GM12875 (cell line): ENCODE measurements at regions not wholly inside any gene's neighbourhood (a gene's known extent, or its start where the extent isn't known, plus 50 kb on each side); places are given as distances from the start of the nearest gene placed in this dataset.
"Not testable (repeated sequence)": the region's sequence is repeated elsewhere in the genome, so short reads cannot be mapped to it uniquely, and the experiment has no call there.

Source experiments
- H3K4me3 ChIP-seq: one replicate; pipeline ENCODE4 v1.5.1; 2011; ENCODE audit warnings: low read depth, low read length, control low read depth
- CTCF ChIP-seq: IDR thresholded peaks from 2 replicates; pipeline ENCODE4 v1.5.1; 2011; ENCODE audit warnings: low read depth, mild to moderate bottlenecking, control low read depth, inconsistent platforms, low read length, moderate library complexity, borderline replicate concordance; ENCODE audit not compliant: insufficient read depth

- H3K4me3 ChIP-seq = not testable (repeated sequence)
- peak; percentile 52; the same call in 1 of the 2 replicates for TF ChIP-seq CTCF
Measured at GRCh38 chr2:132349092-132349687, 67.4 kb upstream of the GPR39 start.

- H3K4me3 ChIP-seq = not testable (repeated sequence)
Measured at GRCh38 chr2:132351668-132352067, 64.9 kb upstream of the GPR39 start.

- H3K4me3 ChIP-seq = not testable (repeated sequence)
Measured at GRCh38 chr2:132352481-132353001, 64.1 kb upstream of the GPR39 start.

GRCh38 chr2:132353380-132353779 lies 63.2 kb upstream of the GPR39 start:
- H3K4me3 ChIP-seq = not testable (repeated sequence)

GRCh38 chr2:132360964-132361363 lies 55.6 kb upstream of the GPR39 start:
- H3K4me3 ChIP-seq = not testable (repeated sequence)

- H3K4me3 ChIP-seq = not testable (repeated sequence)
Measured at GRCh38 chr2:132361498-132361897, 55.1 kb upstream of the GPR39 start.

- not testable (repeated sequence) for H3K4me3 ChIP-seq
Measured at GRCh38 chr2:132363352-132363751, 53.3 kb upstream of the GPR39 start.

- not testable (repeated sequence) for H3K4me3 ChIP-seq
Measured at GRCh38 chr2:132365963-132366362, 50.6 kb upstream of the GPR39 start.

- H3K4me3 ChIP-seq = no peak overlapping the region
- TF ChIP-seq CTCF = no peak
Measured at GRCh38 chr2:132366421-132367180, 50.0 kb upstream of the GPR39 start.
